ENCODE measurements at regions not wholly inside any gene's neighbourhood (a gene's known extent, or its start where the extent isn't known, plus 50 kb on each side); places are given as distances from the start of the nearest gene placed in this dataset.

GRCh38 chr21:43304206-43304605 is 122.7 kb downstream of the SIK1 start:
- DNase-seq (ENCODE audit: low read depth in 1 of 2, low spot score in 2 of 2) = no peak
- H3K9me3 ChIP-seq (replicated peaks) = no peaks in the 10 kb centered on the region
- no peak overlapping the region for H3K4me3 ChIP-seq
- H3K27me3 ChIP-seq (replicated peaks) = no peaks in the 10 kb centered on the region
- no peak overlapping the region for H3K27ac ChIP-seq
- no peaks in the 10 kb centered on the region for H3K36me3 ChIP-seq
- H3K4me1 ChIP-seq (replicated peaks) = peaks cover 14% of the 10 kb centered on the region

- H3K36me3 ChIP-seq = no peaks in the 10 kb centered on the region
- H3K27me3 ChIP-seq (replicated peaks) = no peaks in the 10 kb centered on the region
- H3K4me1 ChIP-seq (replicated peaks) = peaks cover 14% of the 10 kb centered on the region
- no peak overlapping the region for H3K4me3 ChIP-seq
- DNase-seq (ENCODE audit: low read depth in 1 of 2, low spot score in 2 of 2) = no peak
- no peak overlapping the region for H3K27ac ChIP-seq
- no peaks in the 10 kb centered on the region for H3K9me3 ChIP-seq (replicated peaks)
These were observed 123.4 kb downstream of the SIK1 start for GRCh38 chr21:43303275-43304178.

GRCh38 chr21:43302769-43303168 is 124.2 kb downstream of the SIK1 start:
- no peak overlapping the region for H3K4me3 ChIP-seq
- no peaks in the 10 kb centered on the region for H3K9me3 ChIP-seq (replicated peaks)
- DNase-seq (ENCODE audit: low read depth in 1 of 2, low spot score in 2 of 2) = no peak
- no peak overlapping the region for H3K27ac ChIP-seq
- H3K36me3 ChIP-seq = no peaks in the 10 kb centered on the region
- no peaks in the 10 kb centered on the region for H3K27me3 ChIP-seq (replicated peaks)
- H3K4me1 ChIP-seq (replicated peaks) = peaks cover 12% of the 10 kb centered on the region

GRCh38 chr21:43302062-43302700 is 124.8 kb downstream of the SIK1 start:
- H3K36me3 ChIP-seq = no peaks in the 10 kb centered on the region
- no peaks in the 10 kb centered on the region for H3K9me3 ChIP-seq (replicated peaks)

GRCh38 chr21:43301409-43302061 is 125.4 kb downstream of the SIK1 start:
- no peaks in the 10 kb centered on the region for H3K9me3 ChIP-seq (replicated peaks)

More at GRCh38 chr21:43302062-43302700, 124.8 kb downstream of the SIK1 start:
- no peak overlapping the region for H3K27ac ChIP-seq
- no peaks in the 10 kb centered on the region for H3K27me3 ChIP-seq (replicated peaks)
- DNase-seq (ENCODE audit: low read depth in 1 of 2, low spot score in 2 of 2) = no peak
- H3K4me3 ChIP-seq = no peak overlapping the region
- peaks cover 6% of the 10 kb centered on the region for H3K4me1 ChIP-seq (replicated peaks)

GRCh38 chr21:43300496-43301408 is 126.2 kb downstream of the SIK1 start:
- H3K4me1 ChIP-seq (replicated peaks) = no peaks in the 10 kb centered on the region
- no peak overlapping the region for H3K4me3 ChIP-seq
- no peaks in the 10 kb centered on the region for H3K27me3 ChIP-seq (replicated peaks)
- no peak overlapping the region for H3K27ac ChIP-seq
- no peaks in the 10 kb centered on the region; the same call in 1 of the 2 replicates for H3K9me3 ChIP-seq (replicated peaks)
- H3K36me3 ChIP-seq = no peaks in the 10 kb centered on the region
- DNase-seq (ENCODE audit: low read depth in 1 of 2, low spot score in 2 of 2) = no peak

More at GRCh38 chr21:43301409-43302061, 125.4 kb downstream of the SIK1 start:
- Histone ChIP-seq H3K27ac (no peak overlapping the region), H3K4me1 (replicated peaks) (no peaks in the 10 kb centered on the region; the same call in 1 of the 2 replicates), H3K4me3 (no peak overlapping the region), H3K27me3 (replicated peaks) (no peaks in the 10 kb centered on the region), H3K36me3 (no peaks in the 10 kb centered on the region)
- DNase-seq (ENCODE audit: low read depth in 1 of 2, low spot score in 2 of 2) = no peak

GRCh38 chr21:43299441-43300277 is 127.3 kb downstream of the SIK1 start:
- no peak overlapping the region for H3K27ac ChIP-seq
- no peaks in the 10 kb centered on the region; the same call in 1 of the 2 replicates for H3K9me3 ChIP-seq (replicated peaks)
- H3K36me3 ChIP-seq = no peaks in the 10 kb centered on the region
- no peak for DNase-seq (ENCODE audit: low read depth in 1 of 2, low spot score in 2 of 2)
- no peaks in the 10 kb centered on the region for H3K4me1 ChIP-seq (replicated peaks)
- H3K27me3 ChIP-seq (replicated peaks) = no peaks in the 10 kb centered on the region
- H3K4me3 ChIP-seq = no peak overlapping the region

GRCh38 chr21:43298546-43299440 is 128.1 kb downstream of the SIK1 start:
- no peaks in the 10 kb centered on the region for H3K27me3 ChIP-seq (replicated peaks)
- H3K4me1 ChIP-seq (replicated peaks) = no peaks in the 10 kb centered on the region
- no peak overlapping the region for H3K27ac ChIP-seq
- H3K4me3 ChIP-seq = no peak overlapping the region
- no peaks in the 10 kb centered on the region; the same call in 1 of the 2 replicates for H3K9me3 ChIP-seq (replicated peaks)
- DNase-seq (ENCODE audit: low read depth in 1 of 2, low spot score in 2 of 2) = no peak
- H3K36me3 ChIP-seq = no peaks in the 10 kb centered on the region

- Histone ChIP-seq H3K36me3 (no peaks in the 10 kb centered on the region), H3K27me3 (replicated peaks) (no peaks in the 10 kb centered on the region), H3K9me3 (replicated peaks) (no peaks in the 10 kb centered on the region; the same call in 1 of the 2 replicates), H3K4me1 (replicated peaks) (no peaks in the 10 kb centered on the region), H3K4me3 (no peak overlapping the region), H3K27ac (no peak overlapping the region)
- no peak for DNase-seq (ENCODE audit: low read depth in 1 of 2, low spot score in 2 of 2)
These were observed 128.9 kb downstream of the SIK1 start for GRCh38 chr21:43297989-43298388.

- H3K4me3 ChIP-seq = no peak overlapping the region
- H3K4me1 ChIP-seq (replicated peaks) = no peaks in the 10 kb centered on the region
- H3K27ac ChIP-seq = no peak overlapping the region
- no peaks in the 10 kb centered on the region for H3K36me3 ChIP-seq
- H3K27me3 ChIP-seq (replicated peaks) = no peaks in the 10 kb centered on the region
- no peak for DNase-seq (ENCODE audit: low read depth in 1 of 2, low spot score in 2 of 2)
- no peaks in the 10 kb centered on the region; the same call in 1 of the 2 replicates for H3K9me3 ChIP-seq (replicated peaks)
These were observed 128.7 kb downstream of the CRYAA start for GRCh38 chr21:43297391-43297981.

GRCh38 chr21:43295066-43295958 is 126.5 kb downstream of the CRYAA start:
- Histone ChIP-seq H3K4me1 (replicated peaks) (no peaks in the 10 kb centered on the region), H3K27ac (no peak overlapping the region), H3K36me3 (no peaks in the 10 kb centered on the region), H3K27me3 (replicated peaks) (no peaks in the 10 kb centered on the region), H3K4me3 (no peak overlapping the region), H3K9me3 (replicated peaks) (no peaks in the 10 kb centered on the region; the same call in 1 of the 2 replicates)
- no peak for DNase-seq (ENCODE audit: low read depth in 1 of 2, low spot score in 2 of 2)
